Prostate gland (tissue), 2 donors: ENCODE measurements at regions not wholly inside any gene's neighbourhood (a gene's known extent, or its start where the extent isn't known, plus 50 kb on each side); places are given as distances from the start of the nearest gene placed in this dataset.

Experiments
- DNase-seq: peaks from one replicate; pipeline ENCODE4 v3.0.0-alpha.2; 2019; ENCODE audit warnings: low spot score
- H3K27ac ChIP-seq, 2 donors: fragments of 200-600 bp; sonication (generic); 2 replicates each; pipeline ENCODE4 v1.5.1; 2017 to 2019
- H3K27me3 ChIP-seq: fragments of 200-600 bp; sonication (generic); replicated peaks from 2 replicates; pipeline ENCODE4 v1.5.1; 2019; ENCODE audit not compliant: insufficient read depth
- H3K36me3 ChIP-seq, 2 donors: fragments of 200-600 bp; sonication (generic); 1 replicate in 1 of 2; 2 replicates in 1 of 2; pipeline versions ENCODE4 v1.5.1 to v1.8.1; 2017 to 2019
- H3K4me1 ChIP-seq: fragments of 200-600 bp; sonication (generic); replicated peaks from 2 replicates; pipeline ENCODE4 v1.5.1; 2019
- H3K4me3 ChIP-seq, 2 donors: fragments of 200-600 bp; sonication (generic); 2 replicates each; pipeline ENCODE4 v1.5.1; 2017 to 2019
- H3K9me3 ChIP-seq: fragments of 200-600 bp; sonication (generic); 2 replicates; pipeline ENCODE4 v1.5.1; 2017
- CTCF ChIP-seq, 4 experiments: fragments of 200-600 bp in 2 of 4; fragments of 450-650 bp in 2 of 4; sonication (generic) in 2 of 4; IDR thresholded peaks; 1 replicate in 3 of 4; 2 replicates in 1 of 4; pipeline ENCODE4 v1.5.1; 2016 to 2019; ENCODE audit warnings: antibody characterized with exemption in 4 of 4, mild to moderate bottlenecking in 2 of 4, moderate library complexity in 2 of 4
- POLR2A ChIP-seq: fragments of 450-650 bp; IDR thresholded peaks from one replicate; pipeline ENCODE4 v1.6.1; 2016; ENCODE audit warnings: antibody characterized with exemption, mild to moderate bottlenecking
- POLR2AphosphoS5 ChIP-seq: sonication (generic); formaldehyde crosslinking; IDR thresholded peaks from one replicate; pipeline ENCODE4 v1.6.1; 2017; ENCODE audit warnings: antibody characterized with exemption
- WGBS: methylation state at CpG from one replicate; pipeline ENCODE4 v1.1.5; 2018; 5-methylcytosine and 5-hydroxymethylcytosine counted together
- intact Hi-C: fragments of 100-400 bp; cut with DNase I; formaldehyde crosslinking; loops from one replicate; pipeline ENCODE4 v1.14.2; 2022

DNA sequence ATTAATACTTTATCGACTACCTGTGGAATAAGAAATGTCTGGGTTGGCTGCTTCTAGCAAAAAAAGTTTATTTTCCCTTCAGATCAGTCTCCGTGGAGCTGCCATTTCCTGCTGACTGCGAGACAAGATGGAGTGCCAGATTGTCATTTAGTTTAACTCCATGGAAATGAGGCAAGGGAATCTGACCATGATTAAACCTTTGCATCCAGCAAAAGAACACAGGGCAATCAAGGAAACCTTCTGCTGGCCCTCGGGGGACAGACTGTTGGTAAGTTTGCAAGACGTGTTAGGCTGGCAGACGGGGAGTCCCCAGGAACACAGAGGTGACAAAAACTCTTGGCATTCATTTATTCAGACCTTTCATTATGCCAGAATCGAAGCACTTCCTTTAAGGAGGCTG lies 52.2 kb upstream of the SPACA1 start:
- H3K4me1 ChIP-seq = no peaks in the 10 kb centered on the region
- H3K4me3 ChIP-seq = no peak overlapping the region
- no peaks in the 10 kb centered on the region for H3K36me3 ChIP-seq
- intact Hi-C loops = no loop called here
- TF ChIP-seq POLR2A = no peak
- TF ChIP-seq POLR2AphosphoS5 = no peak
- no peak for TF ChIP-seq CTCF (IDR thresholded peaks at IDR 0.05)
- no peaks in the 10 kb centered on the region for H3K9me3 ChIP-seq
- no peak for DNase-seq
- WGBS = 55% methylated on average over 7 of the region's 7 CpGs
- no peak overlapping the region for H3K27ac ChIP-seq
- no peaks in the 10 kb centered on the region for H3K27me3 ChIP-seq

DNA sequence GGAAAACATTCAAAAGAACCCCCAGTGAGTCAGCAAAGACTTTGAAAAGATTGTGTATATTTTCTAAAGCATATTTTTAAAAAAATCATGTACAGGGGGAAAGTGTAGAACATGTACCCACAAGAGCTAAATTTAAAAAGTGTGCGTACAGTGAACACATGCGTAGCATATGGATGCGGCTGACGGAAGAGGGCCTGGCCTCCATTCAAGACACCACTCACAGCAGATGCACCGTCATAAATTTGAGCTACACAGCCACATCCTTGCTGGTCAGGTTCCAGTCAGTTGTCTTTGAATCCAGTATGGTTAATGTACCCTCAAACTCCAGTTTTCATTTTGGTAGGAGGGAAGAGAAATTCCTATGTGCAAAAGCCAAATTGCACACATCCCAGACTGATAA lies 54.3 kb upstream of the SPACA1 start:
- Histone ChIP-seq H3K9me3 (no peaks in the 10 kb centered on the region), H3K4me1 (no peaks in the 10 kb centered on the region), H3K27ac (no peak overlapping the region), H3K4me3 (no peak overlapping the region), H3K27me3 (no peaks in the 10 kb centered on the region), H3K36me3 (no peaks in the 10 kb centered on the region)
- intact Hi-C loops = no loop called here
- WGBS = 88% methylated on average over 5 of the region's 5 CpGs
- TF ChIP-seq POLR2A = no peak
- TF ChIP-seq POLR2AphosphoS5 = no peak
- TF ChIP-seq CTCF (IDR thresholded peaks at IDR 0.05) = no peak
- no peak for DNase-seq

- Histone ChIP-seq H3K4me3 (no peak overlapping the region), H3K27ac (no peak overlapping the region), H3K36me3 (no peaks in the 10 kb centered on the region), H3K27me3 (no peaks in the 10 kb centered on the region), H3K4me1 (no peaks in the 10 kb centered on the region), H3K9me3 (no peaks in the 10 kb centered on the region)
- TF ChIP-seq POLR2AphosphoS5 (no peak), CTCF (IDR thresholded peaks at IDR 0.05) (no peak), POLR2A (no peak)
- intact Hi-C loops = no loop called here
- WGBS = 87% methylated on average over 3 of the region's 3 CpGs
- DNase-seq = no peak
These were observed 56.8 kb upstream of the SPACA1 start for GRCh38 chr6:87990871-87991270.

DNA sequence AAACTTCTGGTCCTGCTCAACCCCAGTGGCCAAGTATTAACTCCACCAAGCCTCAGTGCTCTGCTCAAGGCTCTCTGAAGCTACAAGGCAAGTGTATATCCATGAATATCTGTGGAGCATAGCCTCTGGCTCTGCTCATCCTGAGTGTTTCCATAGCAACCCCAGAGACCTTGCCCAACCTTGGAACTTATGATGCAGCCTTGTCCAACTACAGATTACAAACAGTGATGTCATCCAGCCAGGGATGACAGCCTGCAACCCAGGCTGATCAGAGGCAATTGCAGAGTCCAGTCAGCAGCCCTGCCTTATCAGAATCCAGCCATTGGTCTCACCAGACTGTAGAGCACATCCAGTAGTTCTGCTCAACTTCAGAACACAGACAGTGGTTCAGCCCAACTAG lies 65.5 kb upstream of the SPACA1 start:
- H3K9me3 ChIP-seq = no peaks in the 10 kb centered on the region
- H3K27ac ChIP-seq = no peak overlapping the region
- no peaks in the 10 kb centered on the region for H3K36me3 ChIP-seq
- no peaks in the 10 kb centered on the region for H3K4me1 ChIP-seq
- H3K4me3 ChIP-seq = no peak overlapping the region
- intact Hi-C loops = no loop called here
- TF ChIP-seq POLR2A (no peak), POLR2AphosphoS5 (no peak), CTCF (IDR thresholded peaks at IDR 0.05) (no peak)
- H3K27me3 ChIP-seq = no peaks in the 10 kb centered on the region
- no peak for DNase-seq

DNA sequence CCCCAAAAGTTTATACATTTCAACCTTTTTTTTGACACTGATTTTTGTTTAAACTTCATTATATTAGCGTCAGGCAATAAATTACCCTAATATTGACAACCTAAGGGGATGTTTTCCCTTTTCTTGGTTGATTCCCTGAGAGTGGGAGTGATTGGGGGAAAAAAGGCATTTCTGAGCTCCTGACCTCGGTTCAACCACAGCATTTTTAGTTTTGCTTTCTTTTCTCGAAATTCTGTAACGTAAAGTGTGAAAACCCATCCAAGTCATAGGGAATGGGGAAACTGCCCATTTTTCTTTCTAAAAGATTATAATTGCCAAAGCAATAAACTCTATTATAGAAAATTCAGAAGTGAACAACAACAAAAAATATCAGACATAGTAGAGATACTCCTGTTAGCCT lies 67.9 kb upstream of the SPACA1 start:
- Histone ChIP-seq H3K9me3 (no peaks in the 10 kb centered on the region), H3K4me1 (no peaks in the 10 kb centered on the region), H3K27me3 (no peaks in the 10 kb centered on the region), H3K4me3 (no peak overlapping the region), H3K36me3 (no peaks in the 10 kb centered on the region), H3K27ac (no peak overlapping the region)
- WGBS = 86% methylated on average over 4 of the region's 4 CpGs
- intact Hi-C loops = no loop called here
- DNase-seq = no peak
- no peak for TF ChIP-seq CTCF (IDR thresholded peaks at IDR 0.05)
- TF ChIP-seq POLR2A = no peak
- no peak for TF ChIP-seq POLR2AphosphoS5
